ENCODE measurements at regions not wholly inside any gene's neighbourhood (a gene's known extent, or its start where the extent isn't known, plus 50 kb on each side); places are given as distances from the start of the nearest gene placed in this dataset.

GRCh38 chr14:101183376-101184103 lies 280.0 kb upstream of the RTL1 start (continued):
- peak; percentile 55; the same call in 1 of the 2 replicates for TF ChIP-seq ZNF687 (CRISPR knock-in tag; IDR thresholded peaks at IDR 0.05)
- no peak for TF ChIP-seq ZNF660 (CRISPR knock-in tag; IDR thresholded peaks at IDR 0.05; ENCODE audit: borderline replicate concordance, low read depth)
- no peak for TF ChIP-seq ZNF451 (CRISPR knock-in tag; IDR thresholded peaks at IDR 0.05)
- 0 out of 2 replicates have a peak, but pooled peaks have one; percentile 28 for TF ChIP-seq ERF (CRISPR knock-in tag; IDR thresholded peaks at IDR 0.05)
- 0 out of 2 replicates have a peak, but pooled peaks have one; percentile 35 for TF ChIP-seq SPEN (CRISPR knock-in tag; IDR thresholded peaks at IDR 0.05; ENCODE audit: low read depth)
- TF ChIP-seq ZNF317 (CRISPR knock-in tag; IDR thresholded peaks at IDR 0.05), result 0 out of 2 replicates have a peak, but pooled peaks have one; percentile 34
- peak; percentile 37; the same call in 1 of the 2 replicates for TF ChIP-seq GABPB1 (CRISPR knock-in tag; IDR thresholded peaks at IDR 0.05)
- 0 out of 2 replicates have a peak, but pooled peaks have one; percentile 15 for TF ChIP-seq ZNF768 (CRISPR knock-in tag; IDR thresholded peaks at IDR 0.05)
- TF ChIP-seq THRA (CRISPR knock-in tag; IDR thresholded peaks at IDR 0.05; ENCODE audit: borderline replicate concordance), result peak; percentile 68; the same call in 1 of the 2 replicates
